CD4-positive, alpha-beta memory T cell (primary cell): ENCODE measurements at regions not wholly inside any gene's neighbourhood (a gene's known extent, or its start where the extent isn't known, plus 50 kb on each side); places are given as distances from the start of the nearest gene placed in this dataset.

Experiments
- CTCF ChIA-PET: fragments of 350-600 bp; sonication (Branson Sonifier 250); formaldehyde crosslinking; loops from one replicate; lab custom pipeline; 2021; ENCODE audit warnings: inconsistent platforms; ENCODE audit not compliant: partially characterized antibody; lab: Charles Lee
- POLR2A ChIA-PET: fragments of 350-600 bp; sonication (Branson Sonifier 250); formaldehyde crosslinking; loops from one replicate; lab custom pipeline; 2021; ENCODE audit not compliant: partially characterized antibody; lab: Charles Lee
- DNase-seq, 5 donors: peaks; one replicate each; pipeline versions ENCODE4 v3.0.0 to v3.0.0-alpha.2; 2020 to 2022; ENCODE audit warnings: mixed read lengths in 1 of 5
- H3K27ac ChIP-seq: one replicate; pipeline ENCODE4 v1.7.0; 2013; ENCODE audit warnings: low read depth, low read length
- H3K27me3 ChIP-seq: 2 replicates; pipeline ENCODE4 v1.7.0; 2013; ENCODE audit warnings: mild to moderate bottlenecking, low read length, moderate library complexity; ENCODE audit not compliant: insufficient read depth
- H3K36me3 ChIP-seq: 2 replicates; pipeline ENCODE4 v1.7.0; 2013; ENCODE audit warnings: mild to moderate bottlenecking, low read length, moderate library complexity; ENCODE audit not compliant: insufficient read depth
- H3K4me1 ChIP-seq: 2 replicates; pipeline ENCODE4 v1.7.0; 2013; ENCODE audit warnings: mild to moderate bottlenecking, low read length, moderate library complexity; ENCODE audit not compliant: insufficient read depth
- H3K4me3 ChIP-seq, 2 donors: one replicate each; pipeline ENCODE4 v1.7.0; 2013; ENCODE audit warnings: low read length in 2 of 2, mild to moderate bottlenecking in 1 of 2
- H3K9me3 ChIP-seq, 2 donors: one replicate each; pipeline ENCODE4 v1.7.0; 2013; ENCODE audit warnings: low read length in 2 of 2, control low read depth in 1 of 2; ENCODE audit not compliant: control insufficient read depth in 1 of 2
- H3K27ac Mint-ChIP-seq, 7 donors: one replicate each; pipeline ENCODE4 v1.8.0; 2020 to 2021; ENCODE audit warnings: mixed read lengths in 7 of 7, mild to moderate bottlenecking in 6 of 7, inconsistent platforms in 3 of 7, moderate library complexity in 3 of 7
- H3K27me3 Mint-ChIP-seq, 2 donors: one replicate each; pipeline ENCODE4 v1.8.0; 2020 to 2021; ENCODE audit warnings: mixed read lengths in 2 of 2
- H3K36me3 Mint-ChIP-seq, 2 donors: one replicate each; pipeline ENCODE4 v1.8.0; 2020 to 2021; ENCODE audit warnings: mixed read lengths in 2 of 2, inconsistent platforms in 1 of 2, mild to moderate bottlenecking in 1 of 2
- H3K4me1 Mint-ChIP-seq, 4 donors: one replicate each; pipeline ENCODE4 v1.8.0; 2020 to 2021; ENCODE audit warnings: mixed read lengths in 4 of 4, mild to moderate bottlenecking in 1 of 4
- H3K4me3 Mint-ChIP-seq, 8 donors: one replicate each; pipeline ENCODE4 v1.8.0; 2020 to 2021; ENCODE audit warnings: mixed read lengths in 8 of 8, mild to moderate bottlenecking in 7 of 8, moderate library complexity in 6 of 8, inconsistent platforms in 3 of 8
- H3K9me3 Mint-ChIP-seq, 8 donors: one replicate each; pipeline ENCODE4 v1.8.0; 2020 to 2021; ENCODE audit warnings: mixed read lengths in 8 of 8, mild to moderate bottlenecking in 5 of 8, inconsistent platforms in 3 of 8, moderate library complexity in 1 of 8
- intact Hi-C: fragments of 100-400 bp; cut with micrococcal nuclease; formaldehyde crosslinking; loops from one replicate; pipeline ENCODE4 v1.15.1; 2023

DNA sequence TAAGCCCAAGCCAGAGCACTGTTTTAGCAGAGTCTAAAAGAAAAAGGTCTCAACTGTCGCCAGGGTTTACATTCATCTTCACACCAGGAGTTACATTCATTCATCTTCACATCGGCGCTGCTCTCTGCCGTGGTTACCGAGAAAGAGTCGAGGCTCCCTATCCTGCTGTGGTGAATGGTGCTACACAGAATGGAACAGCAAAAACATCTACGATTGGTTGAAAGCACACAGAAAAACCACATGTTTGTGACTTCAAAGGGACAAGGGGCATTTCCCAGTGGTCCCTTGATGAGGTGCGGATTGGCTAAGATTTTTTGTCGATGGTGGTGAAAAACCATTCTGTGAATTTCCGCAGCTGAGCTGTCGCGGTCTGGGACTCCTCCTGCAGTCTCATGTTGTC, 231.1 kb downstream of the SIPA1L2 start:
- no peaks in the 10 kb centered on the region for H3K27me3 Mint-ChIP-seq
- H3K27ac Mint-ChIP-seq = no peak overlapping the region
- Histone ChIP-seq H3K9me3 (no peaks in the 10 kb centered on the region), H3K27ac (no peak overlapping the region), H3K4me3 (no peak overlapping the region), H3K36me3 (no peaks in the 10 kb centered on the region), H3K4me1 (no peaks in the 10 kb centered on the region), H3K27me3 (no peaks in the 10 kb centered on the region)
- ChIA-PET CTCF (no interaction called here), POLR2A (no interaction called here)
- H3K9me3 Mint-ChIP-seq = peaks cover 0 to 2% (median 0%) of the 10 kb centered on the region in 8 donors
- peak in 3 of 5 donors; percentile 1 to 12 (median 8) for DNase-seq
- peaks cover 0 to 4% of the 10 kb centered on the region in 2 donors for H3K36me3 Mint-ChIP-seq
- peak overlapping the region in 1 of 8 donors; percentile 4 for H3K4me3 Mint-ChIP-seq
- H3K4me1 Mint-ChIP-seq = peaks cover 0 to 4% (median 0%) of the 10 kb centered on the region in 4 donors
- intact Hi-C loops = no loop called here

GRCh38 chr1:232393444-232394146, 236.3 kb downstream of the SIPA1L2 start:
- peaks cover 0 to 2% (median 0%) of the 10 kb centered on the region in 4 donors for H3K4me1 Mint-ChIP-seq
- Histone ChIP-seq H3K4me1 (no peaks in the 10 kb centered on the region), H3K4me3 (no peak overlapping the region), H3K36me3 (no peaks in the 10 kb centered on the region), H3K9me3 (no peaks in the 10 kb centered on the region), H3K27me3 (no peaks in the 10 kb centered on the region), H3K27ac (no peak overlapping the region)
- H3K27me3 Mint-ChIP-seq = peaks cover 0 to 1% of the 10 kb centered on the region in 2 donors
- ChIA-PET POLR2A (no interaction called here), CTCF (no interaction called here)
- DNase-seq = no peak
- no peaks in the 10 kb centered on the region for H3K36me3 Mint-ChIP-seq
- H3K27ac Mint-ChIP-seq = no peak overlapping the region
- H3K9me3 Mint-ChIP-seq = peaks cover 0 to 2% (median 0%) of the 10 kb centered on the region in 8 donors
- intact Hi-C loops = no loop called here
- H3K4me3 Mint-ChIP-seq = no peak overlapping the region

DNA sequence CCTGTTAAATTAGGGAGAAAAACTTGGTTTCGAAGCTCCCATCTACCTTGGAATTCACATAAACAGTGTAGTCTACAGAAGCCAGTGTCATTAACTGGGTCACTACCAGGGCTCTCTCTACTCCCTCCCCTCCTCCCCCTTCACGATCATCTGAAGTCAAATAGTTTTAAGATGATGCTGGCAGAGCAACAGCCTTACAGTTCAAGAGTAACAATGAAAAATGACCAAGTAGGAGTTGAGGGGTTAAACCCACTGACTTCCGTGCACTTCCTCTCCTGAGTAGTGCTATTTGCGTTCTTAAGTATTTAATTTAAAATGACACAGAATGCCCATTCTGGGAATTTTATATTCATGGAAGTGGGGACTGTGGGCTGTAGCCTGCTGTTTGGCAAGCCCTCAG, 236.9 kb downstream of the SIPA1L2 start:
- H3K27me3 Mint-ChIP-seq = peaks cover 0 to 1% of the 10 kb centered on the region in 2 donors
- no peaks in the 10 kb centered on the region for H3K4me1 ChIP-seq
- H3K4me3 ChIP-seq = no peak overlapping the region
- no peaks in the 10 kb centered on the region for H3K36me3 Mint-ChIP-seq
- POLR2A ChIA-PET = no interaction called here
- no peak overlapping the region for H3K27ac Mint-ChIP-seq
- no peaks in the 10 kb centered on the region for H3K9me3 ChIP-seq
- intact Hi-C loops = no loop called here
- H3K27me3 ChIP-seq = no peaks in the 10 kb centered on the region
- no peak overlapping the region for H3K4me3 Mint-ChIP-seq
- H3K27ac ChIP-seq = no peak overlapping the region
- H3K36me3 ChIP-seq = no peaks in the 10 kb centered on the region
- no peaks in the 10 kb centered on the region for H3K4me1 Mint-ChIP-seq
- DNase-seq = no peak
- peaks cover 0 to 2% (median 0%) of the 10 kb centered on the region in 8 donors for H3K9me3 Mint-ChIP-seq
- CTCF ChIA-PET = no interaction called here

GRCh38 chr1:232390590-232390989, 239.3 kb downstream of the SIPA1L2 start:
- no peaks in the 10 kb centered on the region for H3K36me3 Mint-ChIP-seq
- Histone ChIP-seq H3K4me3 (no peak overlapping the region), H3K4me1 (no peaks in the 10 kb centered on the region), H3K9me3 (no peaks in the 10 kb centered on the region), H3K27ac (no peak overlapping the region), H3K27me3 (no peaks in the 10 kb centered on the region), H3K36me3 (no peaks in the 10 kb centered on the region)
- H3K4me1 Mint-ChIP-seq = no peaks in the 10 kb centered on the region
- DNase-seq = no peak
- H3K27me3 Mint-ChIP-seq = peaks cover 0 to 1% of the 10 kb centered on the region in 2 donors
- intact Hi-C loops = no loop called here
- CTCF ChIA-PET = no interaction called here
- POLR2A ChIA-PET = no interaction called here
- H3K9me3 Mint-ChIP-seq = no peaks in the 10 kb centered on the region
- H3K4me3 Mint-ChIP-seq = no peak overlapping the region
- no peak overlapping the region for H3K27ac Mint-ChIP-seq

GRCh38 chr1:232389744-232390143, 240.2 kb downstream of the SIPA1L2 start:
- Mint-ChIP-seq H3K9me3 (no peaks in the 10 kb centered on the region), H3K36me3 (no peaks in the 10 kb centered on the region), H3K4me3 (no peak overlapping the region), H3K27me3 (peaks cover 0 to 1% of the 10 kb centered on the region in 2 donors), H3K27ac (no peak overlapping the region), H3K4me1 (no peaks in the 10 kb centered on the region)
- Histone ChIP-seq H3K9me3 (no peaks in the 10 kb centered on the region), H3K27ac (no peak overlapping the region), H3K4me1 (no peaks in the 10 kb centered on the region), H3K27me3 (no peaks in the 10 kb centered on the region), H3K4me3 (no peak overlapping the region), H3K36me3 (no peaks in the 10 kb centered on the region)
- no peak for DNase-seq
- ChIA-PET CTCF (interaction anchor here (0.7 kb wide), 1 partner anchor 241 kb away, joined by 3 read pairs; no protein-coding TSS in a partner anchor), POLR2A (no interaction called here)
- intact Hi-C loops = no loop called here

- Mint-ChIP-seq H3K27ac (no peak overlapping the region), H3K36me3 (no peaks in the 10 kb centered on the region), H3K27me3 (peaks cover 0 to 1% of the 10 kb centered on the region in 2 donors), H3K4me3 (no peak overlapping the region), H3K9me3 (no peaks in the 10 kb centered on the region), H3K4me1 (no peaks in the 10 kb centered on the region)
- no peak for DNase-seq
- H3K9me3 ChIP-seq = no peaks in the 10 kb centered on the region
- H3K36me3 ChIP-seq = no peaks in the 10 kb centered on the region
- intact Hi-C loops = no loop called here
- H3K4me1 ChIP-seq = no peaks in the 10 kb centered on the region
- ChIA-PET CTCF (no interaction called here), POLR2A (interaction anchor here (0.5 kb wide), 1 partner anchor 744 kb away, joined by 3 read pairs; no protein-coding TSS in a partner anchor)
- H3K4me3 ChIP-seq = no peak overlapping the region
- H3K27ac ChIP-seq = no peak overlapping the region
- H3K27me3 ChIP-seq = no peaks in the 10 kb centered on the region
These were observed 241.6 kb downstream of the SIPA1L2 start for GRCh38 chr1:232388363-232388762.

- Histone ChIP-seq H3K4me1 (no peaks in the 10 kb centered on the region), H3K9me3 (no peaks in the 10 kb centered on the region), H3K27ac (no peak overlapping the region), H3K4me3 (no peak overlapping the region), H3K27me3 (no peaks in the 10 kb centered on the region), H3K36me3 (no peaks in the 10 kb centered on the region)
- no peaks in the 10 kb centered on the region for H3K27me3 Mint-ChIP-seq
- CTCF ChIA-PET = no interaction called here
- no peak overlapping the region for H3K4me3 Mint-ChIP-seq
- H3K36me3 Mint-ChIP-seq = no peaks in the 10 kb centered on the region
- POLR2A ChIA-PET = no interaction called here
- no peak for DNase-seq
- no peak overlapping the region for H3K27ac Mint-ChIP-seq
- no peaks in the 10 kb centered on the region for H3K9me3 Mint-ChIP-seq
- intact Hi-C loops = no loop called here
- no peaks in the 10 kb centered on the region for H3K4me1 Mint-ChIP-seq
These were observed 243.0 kb downstream of the SIPA1L2 start for GRCh38 chr1:232386721-232387510.
